K562 (cell line): ENCODE measurements at regions not wholly inside any gene's neighbourhood (a gene's known extent, or its start where the extent isn't known, plus 50 kb on each side); places are given as distances from the start of the nearest gene placed in this dataset.
A peak's percentile ranks its signal among the peaks of the same experiment; 100 is the strongest.

Experiments
- ATF2 ChIP-seq: sonication (generic); formaldehyde crosslinking; IDR thresholded peaks from 2 replicates; pipeline ENCODE4 v1.8.1; 2022; ENCODE audit warnings: missing genetic modification reagents
- BDP1 ChIP-seq: IDR thresholded peaks from 3 replicates; pipeline ENCODE4 v1.6.1; 2011; ENCODE audit not compliant: insufficient read length, insufficient read depth
- ESRRB ChIP-seq: fragments of 250-450 bp; sonication (Bioruptor Pico); IDR thresholded peaks from 2 replicates; pipeline ENCODE4 v1.5.0; 2020; ENCODE audit warnings: mild to moderate bottlenecking, moderate library complexity, borderline replicate concordance
- EZH2 ChIP-seq: IDR thresholded peaks from 2 replicates; pipeline ENCODE4 v1.6.1; 2012; ENCODE audit warnings: low read depth, mild to moderate bottlenecking, inconsistent platforms, low read length, borderline replicate concordance
- HDAC3 ChIP-seq: fragments of 450-650 bp; IDR thresholded peaks from 2 replicates; pipeline ENCODE4 v1.6.1; 2018; ENCODE audit warnings: borderline replicate concordance, mild to moderate bottlenecking, moderate library complexity; ENCODE audit not compliant: partially characterized antibody
- MAX ChIP-seq: sonication (generic); formaldehyde crosslinking; IDR thresholded peaks from 2 replicates; pipeline ENCODE4 v1.9.0; 2022; ENCODE audit warnings: mild to moderate bottlenecking, missing genetic modification reagents
- NFRKB ChIP-seq: fragments of 450-650 bp; IDR thresholded peaks from 2 replicates; pipeline ENCODE4 v1.6.1; 2016; ENCODE audit warnings: low read depth
- POLR2A ChIP-seq: fragments of 450-650 bp; conservative IDR thresholded peaks from 2 replicates; pipeline ENCODE4 v1.6.1; 2016
- STAG1 ChIP-seq: sonication (generic); formaldehyde crosslinking; IDR thresholded peaks from 2 replicates; pipeline ENCODE4 v1.5.0; 2020; ENCODE audit warnings: missing genetic modification reagents, borderline replicate concordance
- TF ChIP-seq, protein P1 (sequence below): sonication (generic); formaldehyde crosslinking; IDR thresholded peaks from 2 replicates; pipeline ENCODE4 v1.8.1; 2023; ENCODE audit warnings: mild to moderate bottlenecking, missing genetic modification reagents, moderate library complexity
- TF ChIP-seq, protein P2 (sequence below), 3 experiments: IDR thresholded peaks in 2 of 3; conservative IDR thresholded peaks in 1 of 3; 2 replicates each; pipeline ENCODE4 v1.5.1; 2011 to 2012; ENCODE audit warnings: low read length in 3 of 3, mild to moderate bottlenecking in 3 of 3, control low read depth in 2 of 3, improper control_type of control experiment in 1 of 3, inconsistent platforms in 1 of 3, low read depth in 1 of 3, mixed read lengths in 1 of 3, moderate library complexity in 1 of 3; ENCODE audit not compliant: insufficient read depth in 2 of 3

DNA sequence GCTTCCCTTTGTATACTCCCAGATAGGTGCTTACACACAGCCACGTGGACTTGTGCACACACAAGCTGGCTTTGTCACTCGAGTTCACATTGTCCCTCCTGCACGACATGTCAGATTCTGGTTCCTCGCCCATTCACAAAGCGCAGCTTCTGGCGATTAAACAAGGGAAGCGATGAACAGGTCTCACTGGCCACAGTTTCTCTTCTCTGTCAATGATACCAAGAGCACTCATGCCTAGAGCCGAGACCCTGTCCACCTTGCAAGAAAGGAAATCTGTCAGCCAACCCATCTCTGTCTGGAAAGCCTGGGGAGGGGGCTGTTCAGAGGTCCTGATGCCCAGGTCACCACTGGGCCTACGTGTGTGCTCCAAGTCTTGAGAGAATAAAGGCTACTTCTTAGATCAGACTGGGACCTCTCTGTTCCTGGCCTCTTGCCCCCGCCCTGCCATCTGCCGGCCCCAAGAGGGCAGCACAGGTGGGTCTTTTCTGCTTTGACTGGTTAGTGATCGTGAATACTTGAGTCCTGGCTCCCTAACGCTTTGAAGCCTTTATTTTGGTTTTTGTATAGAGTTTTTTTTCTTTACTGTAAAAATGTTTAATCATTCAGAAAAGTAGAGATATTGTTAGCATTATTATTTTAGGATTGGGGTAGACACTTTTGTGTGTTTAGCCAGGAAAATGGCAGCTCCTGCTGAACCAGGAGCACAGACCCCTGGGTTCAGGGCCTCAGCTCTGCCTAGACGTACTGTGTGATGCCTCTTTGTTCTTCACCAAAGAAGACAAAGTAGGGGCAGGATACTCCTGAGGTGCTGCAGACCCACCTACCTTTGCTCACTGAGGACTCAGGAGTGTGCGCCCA lies 104.7 kb downstream of the MRM1 start:
- TF ChIP-seq HDAC3 (no peak), POLR2A (no peak), ESRRB (no peak), STAG1 (CRISPR knock-in tag) (no peak), ATF2 (CRISPR knock-in tag) (no peak), BDP1 (no peak), NFRKB (no peak), MAX (no peak), EZH2 (no peak)
- TF ChIP-seq, protein P1, sequence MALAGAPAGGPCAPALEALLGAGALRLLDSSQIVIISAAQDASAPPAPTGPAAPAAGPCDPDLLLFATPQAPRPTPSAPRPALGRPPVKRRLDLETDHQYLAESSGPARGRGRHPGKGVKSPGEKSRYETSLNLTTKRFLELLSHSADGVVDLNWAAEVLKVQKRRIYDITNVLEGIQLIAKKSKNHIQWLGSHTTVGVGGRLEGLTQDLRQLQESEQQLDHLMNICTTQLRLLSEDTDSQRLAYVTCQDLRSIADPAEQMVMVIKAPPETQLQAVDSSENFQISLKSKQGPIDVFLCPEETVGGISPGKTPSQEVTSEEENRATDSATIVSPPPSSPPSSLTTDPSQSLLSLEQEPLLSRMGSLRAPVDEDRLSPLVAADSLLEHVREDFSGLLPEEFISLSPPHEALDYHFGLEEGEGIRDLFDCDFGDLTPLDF: no peak
- TF ChIP-seq, protein P2, sequence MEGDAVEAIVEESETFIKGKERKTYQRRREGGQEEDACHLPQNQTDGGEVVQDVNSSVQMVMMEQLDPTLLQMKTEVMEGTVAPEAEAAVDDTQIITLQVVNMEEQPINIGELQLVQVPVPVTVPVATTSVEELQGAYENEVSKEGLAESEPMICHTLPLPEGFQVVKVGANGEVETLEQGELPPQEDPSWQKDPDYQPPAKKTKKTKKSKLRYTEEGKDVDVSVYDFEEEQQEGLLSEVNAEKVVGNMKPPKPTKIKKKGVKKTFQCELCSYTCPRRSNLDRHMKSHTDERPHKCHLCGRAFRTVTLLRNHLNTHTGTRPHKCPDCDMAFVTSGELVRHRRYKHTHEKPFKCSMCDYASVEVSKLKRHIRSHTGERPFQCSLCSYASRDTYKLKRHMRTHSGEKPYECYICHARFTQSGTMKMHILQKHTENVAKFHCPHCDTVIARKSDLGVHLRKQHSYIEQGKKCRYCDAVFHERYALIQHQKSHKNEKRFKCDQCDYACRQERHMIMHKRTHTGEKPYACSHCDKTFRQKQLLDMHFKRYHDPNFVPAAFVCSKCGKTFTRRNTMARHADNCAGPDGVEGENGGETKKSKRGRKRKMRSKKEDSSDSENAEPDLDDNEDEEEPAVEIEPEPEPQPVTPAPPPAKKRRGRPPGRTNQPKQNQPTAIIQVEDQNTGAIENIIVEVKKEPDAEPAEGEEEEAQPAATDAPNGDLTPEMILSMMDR (IDR thresholded peaks at IDR 0.05 in 2 of 3, conservative IDR thresholded peaks at IDR 0.05 in 1 of 3; ENCODE audit: insufficient read depth in 2 of 3, low read depth in 1 of 3, low read length in 3 of 3): peak; percentile 80 to 83 (median 81)
